ENCODE measurements at regions not wholly inside any gene's neighbourhood (a gene's known extent, or its start where the extent isn't known, plus 50 kb on each side); places are given as distances from the start of the nearest gene placed in this dataset.
A peak's percentile ranks its signal among the peaks of the same experiment; 100 is the strongest.

GRCh38 chr1:185404907-185405568 lies 88.0 kb upstream of the IVNS1ABP start:
- TF ChIP-seq CTCF (IDR thresholded peaks at IDR 0.05) = no peak

GRCh38 chr1:185404291-185404690 lies 87.2 kb upstream of the IVNS1ABP start:
- no peak for TF ChIP-seq CTCF (IDR thresholded peaks at IDR 0.05)
- H3K9me3 Mint-ChIP-seq (ENCODE audit: unreplicated experiment) = peaks cover 12% of the 10 kb centered on the region

More at GRCh38 chr1:185404907-185405568, 88.0 kb upstream of the IVNS1ABP start:
- Mint-ChIP-seq H3K27me3 (ENCODE audit: unreplicated experiment) (no peaks in the 10 kb centered on the region), H3K36me3 (ENCODE audit: unreplicated experiment) (no peaks in the 10 kb centered on the region), H3K4me3 (ENCODE audit: unreplicated experiment) (no peak overlapping the region), H3K9me3 (ENCODE audit: unreplicated experiment) (peaks cover 14% of the 10 kb centered on the region), H3K4me1 (ENCODE audit: unreplicated experiment) (peaks cover 46% of the 10 kb centered on the region), H3K27ac (ENCODE audit: unreplicated experiment) (no peak overlapping the region)
- DNase-seq (ENCODE audit: extremely low spot score, unreplicated experiment) = no peak

GRCh38 chr1:185402930-185403329 lies 85.9 kb upstream of the IVNS1ABP start:
- peak overlapping the region; percentile 29 for H3K27ac Mint-ChIP-seq (ENCODE audit: unreplicated experiment)
- peaks cover 51% of the 10 kb centered on the region for H3K4me1 Mint-ChIP-seq (ENCODE audit: unreplicated experiment)
- H3K36me3 Mint-ChIP-seq (ENCODE audit: unreplicated experiment) = no peaks in the 10 kb centered on the region
- no peaks in the 10 kb centered on the region for H3K27me3 Mint-ChIP-seq (ENCODE audit: unreplicated experiment)
- TF ChIP-seq CTCF (IDR thresholded peaks at IDR 0.05) = no peak
- no peak for DNase-seq (ENCODE audit: extremely low spot score, unreplicated experiment)
- H3K9me3 Mint-ChIP-seq (ENCODE audit: unreplicated experiment) = peaks cover 4% of the 10 kb centered on the region
- H3K4me3 Mint-ChIP-seq (ENCODE audit: unreplicated experiment) = no peak overlapping the region

More at GRCh38 chr1:185404291-185404690, 87.2 kb upstream of the IVNS1ABP start:
- peaks cover 50% of the 10 kb centered on the region for H3K4me1 Mint-ChIP-seq (ENCODE audit: unreplicated experiment)
- no peak for DNase-seq (ENCODE audit: extremely low spot score, unreplicated experiment)
- H3K27ac Mint-ChIP-seq (ENCODE audit: unreplicated experiment) = peak overlapping the region; percentile 11
- H3K27me3 Mint-ChIP-seq (ENCODE audit: unreplicated experiment) = no peaks in the 10 kb centered on the region
- H3K4me3 Mint-ChIP-seq (ENCODE audit: unreplicated experiment) = no peak overlapping the region
- no peaks in the 10 kb centered on the region for H3K36me3 Mint-ChIP-seq (ENCODE audit: unreplicated experiment)

- no peak for TF ChIP-seq CTCF (IDR thresholded peaks at IDR 0.05)
- H3K27me3 Mint-ChIP-seq (ENCODE audit: unreplicated experiment) = no peaks in the 10 kb centered on the region
- no peaks in the 10 kb centered on the region for H3K36me3 Mint-ChIP-seq (ENCODE audit: unreplicated experiment)
- DNase-seq (ENCODE audit: extremely low spot score, unreplicated experiment) = no peak
- peak overlapping the region; percentile 93 for H3K27ac Mint-ChIP-seq (ENCODE audit: unreplicated experiment)
- H3K4me1 Mint-ChIP-seq (ENCODE audit: unreplicated experiment) = peaks cover 54% of the 10 kb centered on the region
- peaks cover 4% of the 10 kb centered on the region for H3K9me3 Mint-ChIP-seq (ENCODE audit: unreplicated experiment)
- H3K4me3 Mint-ChIP-seq (ENCODE audit: unreplicated experiment) = no peak overlapping the region
Measured at GRCh38 chr1:185401019-185401418, 84.0 kb upstream of the IVNS1ABP start.

GRCh38 chr1:185400052-185400451 lies 83.0 kb upstream of the IVNS1ABP start:
- no peak for TF ChIP-seq CTCF (IDR thresholded peaks at IDR 0.05)
- Mint-ChIP-seq H3K9me3 (ENCODE audit: unreplicated experiment) (peaks cover 4% of the 10 kb centered on the region), H3K4me1 (ENCODE audit: unreplicated experiment) (peaks cover 60% of the 10 kb centered on the region), H3K27me3 (ENCODE audit: unreplicated experiment) (no peaks in the 10 kb centered on the region), H3K4me3 (ENCODE audit: unreplicated experiment) (no peak overlapping the region), H3K27ac (ENCODE audit: unreplicated experiment) (peak overlapping the region; percentile 93), H3K36me3 (ENCODE audit: unreplicated experiment) (no peaks in the 10 kb centered on the region)
- DNase-seq (ENCODE audit: extremely low spot score, unreplicated experiment) = no peak

Measured in osteocyte (in vitro differentiated cells).